A549 (cell line): ENCODE measurements at regions not wholly inside any gene's neighbourhood (a gene's known extent, or its start where the extent isn't known, plus 50 kb on each side); places are given as distances from the start of the nearest gene placed in this dataset.

Experiments
- ATAC-seq, 2 experiments: fragments of 200-7000 bp in 1 of 2; fragments of >200 bp in 1 of 2; cut with Nextera tagmentation in 1 of 2; cut with Tn5 transposase in 1 of 2; 3 replicates each; pipeline versions ENCODE4 v1.8.0 to v1.9.1; 2018 to 2020; ENCODE audit warnings: mild to moderate bottlenecking in 1 of 2, moderate library complexity in 1 of 2
- CTCF ChIA-PET: fragments of 300-600 bp; sonication (Branson Sonifier 250); formaldehyde crosslinking; extraction: SDS; loops from one replicate; lab custom pipeline; 2021; ENCODE audit warnings: antibody characterized with exemption, inconsistent platforms; lab: Yijun Ruan, JAX
- POLR2A ChIA-PET: fragments of 350-600 bp; formaldehyde crosslinking; extraction: SDS; loops from one replicate; lab custom pipeline; 2021; ENCODE audit warnings: antibody characterized with exemption, inconsistent platforms; lab: Yijun Ruan, JAX
- DNase-seq, 2 experiments: peaks; one replicate each; pipeline versions ENCODE4 v3.0.0 to v3.0.0-alpha.2; 2011 to 2016; ENCODE audit warnings: low read depth in 1 of 2, low spot score in 1 of 2
- FAIRE-seq: peaks from 2 replicates; lab custom pipeline; 2011; peaks lifted over from hg19 to GRCh38; lab: Jason Lieb, UNC
- H3K27ac ChIP-seq, 2 experiments: fragments of >200 bp; sonication (Bioruptor Twin); formaldehyde crosslinking; 3 replicates each; pipeline ENCODE4 v1.5.1; 2016 to 2017
- H3K4me1 ChIP-seq: fragments of >200 bp; sonication (Bioruptor Twin); formaldehyde crosslinking; 3 replicates; pipeline ENCODE4 v1.6.1; 2016
- H3K4me2 ChIP-seq: fragments of >200 bp; sonication (Bioruptor Twin); formaldehyde crosslinking; 3 replicates; pipeline ENCODE4 v1.6.1; 2016
- H3K4me3 ChIP-seq: fragments of >200 bp; sonication (Bioruptor Twin); formaldehyde crosslinking; 3 replicates; pipeline ENCODE4 v1.5.1; 2016
- H3K9me3 ChIP-seq: fragments of >200 bp; sonication (Bioruptor Twin); formaldehyde crosslinking; 3 replicates; pipeline ENCODE4 v1.6.1; 2016
- ATOH8 ChIP-seq: fragments of 250-450 bp; sonication (Bioruptor Pico); IDR thresholded peaks from 2 replicates; pipeline ENCODE4 v1.5.0; 2020; ENCODE audit warnings: low read depth, mild to moderate bottlenecking, moderate library complexity
- BCL3 ChIP-seq: fragments of >200 bp; sonication (Bioruptor Twin); formaldehyde crosslinking; IDR thresholded peaks from 3 replicates; pipeline ENCODE4 v1.6.1; 2016
- CBX2 ChIP-seq: fragments of 200-600 bp; sonication (generic); IDR thresholded peaks from 2 replicates; pipeline ENCODE4 v1.6.1; 2016; ENCODE audit warnings: low read depth, mild to moderate bottlenecking, borderline replicate concordance
- CBX8 ChIP-seq: fragments of 200-600 bp; sonication (generic); IDR thresholded peaks from 2 replicates; pipeline ENCODE4 v1.6.1; 2016
- EHF ChIP-seq: fragments of 250-450 bp; sonication (Bioruptor Pico); IDR thresholded peaks from 2 replicates; pipeline ENCODE4 v1.5.0; 2020; ENCODE audit warnings: mild to moderate bottlenecking
- FOSL2 ChIP-seq, 2 experiments: fragments of 450-650 bp in 1 of 2; fragments of >200 bp in 1 of 2; sonication (Bioruptor Twin) in 1 of 2; formaldehyde crosslinking; IDR thresholded peaks; 2 replicates each; pipeline versions ENCODE4 v1.5.0 to v1.6.1; 2016 to 2020; ENCODE audit warnings: mild to moderate bottlenecking in 1 of 2, moderate library complexity in 1 of 2
- FOXS1 ChIP-seq: fragments of 250-450 bp; sonication (Bioruptor Pico); IDR thresholded peaks from 2 replicates; pipeline ENCODE4 v1.5.0; 2020; ENCODE audit warnings: mild to moderate bottlenecking, moderate library complexity
- GATA3 ChIP-seq: IDR thresholded peaks from 2 replicates; pipeline ENCODE4 v1.6.1; 2012; ENCODE audit warnings: borderline replicate concordance
- HDAC2 ChIP-seq: fragments of 200-600 bp; sonication (generic); IDR thresholded peaks from 2 replicates; pipeline ENCODE4 v1.6.1; 2016
- HEYL ChIP-seq: fragments of 250-450 bp; sonication (Bioruptor Pico); IDR thresholded peaks from 2 replicates; pipeline ENCODE4 v1.8.0; 2021; ENCODE audit warnings: mild to moderate bottlenecking, moderate library complexity
- HMGXB4 ChIP-seq: fragments of 250-450 bp; sonication (Bioruptor Pico); IDR thresholded peaks from 2 replicates; pipeline ENCODE4 v1.5.0; 2021; ENCODE audit warnings: mild to moderate bottlenecking, moderate library complexity, borderline replicate concordance
- HOXB13 ChIP-seq: fragments of 250-450 bp; sonication (Bioruptor Pico); IDR thresholded peaks from 2 replicates; pipeline ENCODE4 v1.5.0; 2020; ENCODE audit warnings: low read depth, mild to moderate bottlenecking, moderate library complexity
- HOXB5 ChIP-seq: fragments of 250-450 bp; sonication (Bioruptor Pico); IDR thresholded peaks from 2 replicates; pipeline ENCODE4 v1.5.0; 2020; ENCODE audit warnings: mild to moderate bottlenecking, moderate library complexity
- KDM1A ChIP-seq: fragments of 200-600 bp; sonication (generic); IDR thresholded peaks from 2 replicates; pipeline ENCODE4 v1.6.1; 2016; ENCODE audit warnings: low read depth, mild to moderate bottlenecking
- MAFK ChIP-seq: fragments of 450-650 bp; IDR thresholded peaks from 2 replicates; pipeline ENCODE4 v1.6.1; 2014; ENCODE audit not compliant: partially characterized antibody
- MAX ChIP-seq: IDR thresholded peaks from 2 replicates; pipeline ENCODE4 v1.6.1; 2012
- MAZ ChIP-seq: fragments of 150-350 bp; IDR thresholded peaks from 2 replicates; pipeline ENCODE4 v1.6.1; 2014; ENCODE audit warnings: antibody characterized with exemption, low read depth, low read length, borderline replicate concordance
- POLR2A ChIP-seq: IDR thresholded peaks from 2 replicates; pipeline ENCODE4 v1.6.1; 2012; ENCODE audit warnings: mild to moderate bottlenecking, low read length
- RAD21 ChIP-seq, 2 experiments: fragments of >200 bp in 1 of 2; sonication (Bioruptor Twin) in 1 of 2; formaldehyde crosslinking in 1 of 2; IDR thresholded peaks in 1 of 2; conservative IDR thresholded peaks in 1 of 2; 2 replicates in 1 of 2; 3 replicates in 1 of 2; pipeline ENCODE4 v1.6.1; 2012 to 2018; ENCODE audit warnings: inconsistent platforms in 1 of 2
- RCOR1 ChIP-seq: fragments of 150-350 bp; IDR thresholded peaks from 2 replicates; pipeline ENCODE4 v1.6.1; 2014; ENCODE audit warnings: antibody characterized with exemption, low read length, low read depth
- RNF2 ChIP-seq: fragments of 200-600 bp; sonication (generic); IDR thresholded peaks from 2 replicates; pipeline ENCODE4 v1.6.1; 2016; ENCODE audit warnings: low read depth, mild to moderate bottlenecking, antibody characterized with exemption, moderate library complexity, borderline replicate concordance
- SMC3 ChIP-seq: fragments of >200 bp; sonication (Bioruptor Twin); formaldehyde crosslinking; IDR thresholded peaks from 3 replicates; pipeline ENCODE4 v1.6.1; 2018; ENCODE audit warnings: inconsistent platforms
- SREBF2 ChIP-seq: fragments of 450-650 bp; IDR thresholded peaks from 2 replicates; pipeline ENCODE4 v1.6.1; 2014; ENCODE audit warnings: mild to moderate bottlenecking, moderate library complexity
- TP53 ChIP-seq: fragments of 250-450 bp; sonication (Bioruptor Pico); IDR thresholded peaks from 2 replicates; pipeline ENCODE4 v1.5.0; 2021; ENCODE audit warnings: mild to moderate bottlenecking, moderate library complexity
- USF2 ChIP-seq: fragments of 450-650 bp; IDR thresholded peaks from 2 replicates; pipeline ENCODE4 v1.6.1; 2014; ENCODE audit warnings: antibody characterized with exemption
- WGBS: methylation state at CpG from one replicate; pipeline ENCODE4 v1.1.6; 2017; ENCODE audit errors: missing lambda C conversion rate; 5-methylcytosine and 5-hydroxymethylcytosine counted together
- TF ChIP-seq, protein P1 (sequence below): IDR thresholded peaks from 2 replicates; pipeline ENCODE4 v1.6.1; 2012; ENCODE audit warnings: low read depth, borderline replicate concordance

DNA sequence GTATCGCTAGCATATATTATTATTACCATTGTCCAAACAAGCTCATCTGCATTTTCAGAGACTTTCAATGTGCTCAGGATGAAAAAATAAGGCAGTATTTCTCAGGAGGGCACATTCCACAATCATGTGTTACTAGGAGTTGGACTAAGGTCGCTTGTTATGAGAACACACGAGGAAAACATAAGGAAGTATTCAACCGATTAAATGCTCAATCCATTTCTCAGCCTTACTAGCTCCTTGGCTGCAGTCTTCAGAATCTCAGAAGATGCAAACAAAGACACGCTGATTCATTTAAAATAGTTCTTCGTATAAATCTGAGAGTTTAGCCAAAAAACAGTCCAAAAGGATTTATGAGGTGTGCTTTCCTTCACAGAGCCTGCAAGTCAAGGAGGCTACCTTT, 82.0 kb upstream of the JAK1 start:
- H3K27ac ChIP-seq = no peak overlapping the region
- H3K4me2 ChIP-seq = no peak overlapping the region
- peaks cover 6% of the 10 kb centered on the region; the same call in 2 of the 3 replicates for H3K4me1 ChIP-seq
- TF ChIP-seq POLR2A (no peak), SREBF2 (no peak), USF2 (no peak), KDM1A (no peak), CBX8 (no peak), MAX (no peak), HOXB5 (CRISPR knock-in tag) (no peak), ATOH8 (CRISPR knock-in tag) (no peak), CBX2 (no peak), FOXS1 (CRISPR knock-in tag) (no peak)
- no peak overlapping the region for H3K4me3 ChIP-seq
- no peaks in the 10 kb centered on the region for H3K9me3 ChIP-seq
- FAIRE-seq = no peak
- ChIA-PET CTCF (interaction anchor here (0.5 kb wide), 1 partner anchor 635 kb away, joined by 3 read pairs; no protein-coding TSS in a partner anchor), POLR2A (no interaction called here)
- WGBS = 73% methylated on average over 6 of the region's 6 CpGs
- no peak for DNase-seq
- ATAC-seq = no peak

- no peaks in the 10 kb centered on the region for H3K9me3 ChIP-seq
- peaks cover 6% of the 10 kb centered on the region; the same call in 2 of the 3 replicates for H3K4me1 ChIP-seq
- no peak overlapping the region for H3K4me2 ChIP-seq
- ChIA-PET CTCF (interaction anchor here (1.7 to 2.6 kb wide), 2 partner anchors 12 to 24 kb away, joined by 4 to 5 read pairs; no protein-coding TSS in a partner anchor), POLR2A (no interaction called here)
- no peak for DNase-seq
- TF ChIP-seq SREBF2 = no peak
- TF ChIP-seq FOSL2 (IDR thresholded peaks at IDR 0.05) = no peak
- no peak for TF ChIP-seq FOSL2 (CRISPR knock-in tag; IDR thresholded peaks at IDR 0.05)
- TF ChIP-seq KDM1A = no peak
- TF ChIP-seq, protein P1, sequence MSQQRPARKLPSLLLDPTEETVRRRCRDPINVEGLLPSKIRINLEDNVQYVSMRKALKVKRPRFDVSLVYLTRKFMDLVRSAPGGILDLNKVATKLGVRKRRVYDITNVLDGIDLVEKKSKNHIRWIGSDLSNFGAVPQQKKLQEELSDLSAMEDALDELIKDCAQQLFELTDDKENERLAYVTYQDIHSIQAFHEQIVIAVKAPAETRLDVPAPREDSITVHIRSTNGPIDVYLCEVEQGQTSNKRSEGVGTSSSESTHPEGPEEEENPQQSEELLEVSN = no peak
- TF ChIP-seq HDAC2 = no peak
- TF ChIP-seq RAD21 (conservative IDR thresholded peaks at IDR 0.05 in 1 of 2, IDR thresholded peaks at IDR 0.05 in 1 of 2) = no peak
- no peak for TF ChIP-seq MAZ
- TF ChIP-seq RCOR1 = no peak
- no peak for TF ChIP-seq HOXB13
- TF ChIP-seq TP53 (CRISPR knock-in tag) = no peak
- TF ChIP-seq RNF2 = no peak
- TF ChIP-seq HMGXB4 = no peak
- TF ChIP-seq MAFK = no peak
- no peak for TF ChIP-seq SMC3
- no peak for TF ChIP-seq POLR2A
- no peak for TF ChIP-seq BCL3
- no peak for TF ChIP-seq MAX
- no peak for TF ChIP-seq GATA3
- no peak for TF ChIP-seq EHF (CRISPR knock-in tag)
- TF ChIP-seq HEYL = no peak
- no peak overlapping the region for H3K4me3 ChIP-seq
- 90% methylated on average over 5 of the region's 5 CpGs for WGBS
- FAIRE-seq = no peak
- ATAC-seq = no peak
- no peak overlapping the region for H3K27ac ChIP-seq
Observed at GRCh38 chr1:65049941-65050713, 83.8 kb upstream of the JAK1 start.
